ENCODE measurements at regions not wholly inside any gene's neighbourhood (a gene's known extent, or its start where the extent isn't known, plus 50 kb on each side); places are given as distances from the start of the nearest gene placed in this dataset.

- no peak for TF ChIP-seq CTCF (tag by site-specific recombination; IDR thresholded peaks at IDR 0.05)
- no peak for TF ChIP-seq KLF8 (tag by site-specific recombination; IDR thresholded peaks at IDR 0.05)
- no peak for TF ChIP-seq PBX3 (CRISPR knock-in tag; IDR thresholded peaks at IDR 0.05)
Measured at GRCh38 chr4:53693909-53694308, 102.6 kb upstream of the LNX1 start.
